H1 (cell line): ENCODE measurements at regions not wholly inside any gene's neighbourhood (a gene's known extent, or its start where the extent isn't known, plus 50 kb on each side); places are given as distances from the start of the nearest gene placed in this dataset.

ENCODE experiments used
- CTCF ChIA-PET: fragments of 300-600 bp; sonication (Branson Sonifier 250); formaldehyde crosslinking; loops from one replicate; lab custom pipeline; 2021; ENCODE audit not compliant: partially characterized antibody; lab: Charles Lee
- POLR2A ChIA-PET: fragments of 300-600 bp; sonication (Branson Sonifier 250); formaldehyde crosslinking; loops from one replicate; lab custom pipeline; 2021; ENCODE audit warnings: inconsistent platforms; ENCODE audit not compliant: partially characterized antibody; lab: Charles Lee
- DNase-seq, 2 experiments: peaks; one replicate each; pipeline versions ENCODE4 v3.0.0 to v3.0.0-alpha.2; 2010 to 2022; ENCODE audit warnings: low spot score in 2 of 2, low read depth in 1 of 2, mixed read lengths in 1 of 2
- FAIRE-seq: peaks from 2 replicates; lab custom pipeline; 2011; peaks lifted over from hg19 to GRCh38; lab: Jason Lieb, UNC
- H2AFZ ChIP-seq: 2 replicates; pipeline ENCODE4 v1.8.1; 2012; ENCODE audit warnings: low read length, inconsistent platforms
- H2AK5ac ChIP-seq: 2 replicates; pipeline ENCODE4 v1.6.1; 2013; ENCODE audit warnings: low read depth, low read length
- H2BK120ac ChIP-seq: replicated peaks from 2 replicates; pipeline ENCODE3; 2013; ENCODE audit warnings: low read depth, low read length, inconsistent platforms
- H2BK12ac ChIP-seq: 2 replicates; pipeline ENCODE4 v1.6.1; 2013; ENCODE audit warnings: low read depth, low read length
- H2BK15ac ChIP-seq: 2 replicates; pipeline ENCODE4 v1.6.1; 2013; ENCODE audit warnings: low read length
- H2BK20ac ChIP-seq: 2 replicates; pipeline ENCODE4 v1.6.1; 2013; ENCODE audit warnings: low read length
- H2BK5ac ChIP-seq: 2 replicates; pipeline ENCODE4 v1.6.1; 2013; ENCODE audit warnings: low read depth, low read length
- H3K14ac ChIP-seq: 2 replicates; pipeline ENCODE4 v1.6.1; 2013; ENCODE audit warnings: inconsistent platforms; ENCODE audit not compliant: insufficient read length
- H3K18ac ChIP-seq: 2 replicates; pipeline ENCODE4 v1.6.1; 2013; ENCODE audit warnings: low read length; ENCODE audit errors: extremely low read depth
- H3K23ac ChIP-seq: 2 replicates; pipeline ENCODE4 v1.6.1; 2013; ENCODE audit warnings: inconsistent platforms; ENCODE audit not compliant: insufficient read length
- H3K23me2 ChIP-seq: 2 replicates; pipeline ENCODE4 v1.6.1; 2013; ENCODE audit warnings: low read depth, low read length
- H3K27ac ChIP-seq: 2 replicates; pipeline ENCODE4 v1.6.1; 2011; ENCODE audit warnings: low read depth, low read length, inconsistent platforms
- H3K27me3 ChIP-seq, 4 experiments: replicated peaks in 1 of 4; 1 replicate in 1 of 4; 2 replicates in 3 of 4; pipeline versions ENCODE4 v1.6.1 to v1.8.1; 2011 to 2013; ENCODE audit warnings: low read length in 3 of 4, mild to moderate bottlenecking in 3 of 4, inconsistent platforms in 2 of 4, mixed read lengths in 2 of 4, moderate library complexity in 1 of 4; ENCODE audit not compliant: control insufficient read depth in 3 of 4, insufficient read depth in 3 of 4; ENCODE audit errors: extremely low read depth in 1 of 4
- H3K36me3 ChIP-seq, 4 experiments: 2 replicates each; pipeline versions ENCODE4 v1.6.1 to v1.8.1; 2011 to 2013; ENCODE audit warnings: mild to moderate bottlenecking in 4 of 4, low read length in 3 of 4, moderate library complexity in 2 of 4, control low read depth in 1 of 4, inconsistent platforms in 1 of 4; ENCODE audit not compliant: insufficient read depth in 4 of 4, control insufficient read depth in 2 of 4
- H3K4ac ChIP-seq: replicated peaks from 2 replicates; pipeline ENCODE3; 2013; ENCODE audit warnings: low read length, low read depth, mixed read lengths, inconsistent platforms; ENCODE audit not compliant: insufficient read length
- H3K4me1 ChIP-seq, 4 experiments: replicated peaks in 1 of 4; 1 replicate in 1 of 4; 2 replicates in 3 of 4; pipeline versions ENCODE4 v1.6.1 to v1.8.1; 2011 to 2013; ENCODE audit warnings: low read length in 3 of 4, inconsistent platforms in 2 of 4, mixed read lengths in 1 of 4; ENCODE audit not compliant: insufficient read depth in 4 of 4, control insufficient read depth in 3 of 4
- H3K4me2 ChIP-seq, 2 experiments: 2 replicates each; pipeline versions ENCODE4 v1.6.1 to v1.8.1; 2011 to 2013; ENCODE audit warnings: low read depth in 2 of 2, low read length in 2 of 2, control low read depth in 1 of 2, inconsistent platforms in 1 of 2, mild to moderate bottlenecking in 1 of 2; ENCODE audit not compliant: insufficient read depth in 1 of 2
- H3K4me3 ChIP-seq, 4 experiments: fragments of 200-600, 300-600 bp in 1 of 4; sonication (generic), shearing (Covaris generic), sonication (Bioruptor Twin) in 1 of 4; 2 replicates each; pipeline versions ENCODE4 v1.5.1 to v1.8.1; 2011 to 2016; ENCODE audit warnings: low read length in 4 of 4, low read depth in 3 of 4, control low read depth in 2 of 4, inconsistent platforms in 2 of 4, mild to moderate bottlenecking in 2 of 4, mixed read lengths in 1 of 4, moderate library complexity in 1 of 4; ENCODE audit not compliant: insufficient read depth in 2 of 4; ENCODE audit errors: extremely low read depth in 1 of 4
- H3K56ac ChIP-seq: replicated peaks from 2 replicates; pipeline ENCODE3; 2013; ENCODE audit warnings: low read depth, mild to moderate bottlenecking, mixed read lengths, low read length, inconsistent platforms; ENCODE audit not compliant: insufficient read length
- H3K79me1 ChIP-seq: 2 replicates; pipeline ENCODE4 v1.6.1; 2013; ENCODE audit warnings: low read depth, low read length, control low read depth
- H3K79me2 ChIP-seq, 2 experiments: 2 replicates each; pipeline versions ENCODE4 v1.6.1 to v1.8.1; 2012 to 2013; ENCODE audit warnings: low read length in 2 of 2, mild to moderate bottlenecking in 2 of 2, inconsistent platforms in 1 of 2; ENCODE audit not compliant: insufficient read depth in 2 of 2, control insufficient read depth in 1 of 2
- H3K9ac ChIP-seq, 4 experiments: replicated peaks in 1 of 4; 1 replicate in 1 of 4; 2 replicates in 3 of 4; pipeline versions ENCODE4 v1.6.1 to v1.8.1; 2011 to 2013; ENCODE audit warnings: low read depth in 3 of 4, low read length in 3 of 4, control low read depth in 2 of 4, mild to moderate bottlenecking in 2 of 4, moderate library complexity in 2 of 4, inconsistent platforms in 1 of 4; ENCODE audit errors: extremely low read depth in 1 of 4
- H3K9me3 ChIP-seq, 2 experiments: 2 replicates each; pipeline versions ENCODE4 v1.6.1 to v1.8.1; 2012 to 2013; ENCODE audit warnings: mild to moderate bottlenecking in 2 of 2, moderate library complexity in 2 of 2, control low read depth in 1 of 2, inconsistent platforms in 1 of 2, low read depth in 1 of 2, low read length in 1 of 2, mixed read lengths in 1 of 2; ENCODE audit not compliant: insufficient read depth in 2 of 2
- H4K20me1 ChIP-seq, 2 experiments: replicated peaks in 1 of 2; 2 replicates each; pipeline versions ENCODE3 to v1.8.1; 2011 to 2013; ENCODE audit warnings: inconsistent platforms in 2 of 2, low read length in 2 of 2, mild to moderate bottlenecking in 1 of 2; ENCODE audit not compliant: insufficient read depth in 2 of 2, control insufficient read depth in 1 of 2
- H4K5ac ChIP-seq: 2 replicates; pipeline ENCODE4 v1.6.1; 2013; ENCODE audit warnings: low read length, low read depth, mixed read lengths, inconsistent platforms; ENCODE audit not compliant: insufficient read length
- H4K8ac ChIP-seq: 2 replicates; pipeline ENCODE4 v1.8.0; 2013; ENCODE audit warnings: mild to moderate bottlenecking, moderate library complexity, low read length, inconsistent platforms; ENCODE audit not compliant: insufficient read depth; ENCODE audit errors: extremely low read depth
- H4K91ac ChIP-seq: replicated peaks from 2 replicates; pipeline ENCODE3; 2013; ENCODE audit warnings: low read length, mixed read lengths, inconsistent platforms; ENCODE audit not compliant: insufficient read length
- BCL11A ChIP-seq, 2 experiments: IDR thresholded peaks; one replicate each; pipeline ENCODE4 v1.6.1; 2011; ENCODE audit warnings: low read depth in 2 of 2, low read length in 2 of 2, mild to moderate bottlenecking in 2 of 2
- CEBPB ChIP-seq: IDR thresholded peaks from 2 replicates; pipeline ENCODE4 v1.6.1; 2012; ENCODE audit warnings: low read depth, low read length
- CHD1 ChIP-seq: IDR thresholded peaks from 2 replicates; pipeline ENCODE4 v1.6.1; 2012; ENCODE audit warnings: low read depth, low read length, improper control_type of control experiment
- E2F6 ChIP-seq: IDR thresholded peaks from 2 replicates; pipeline ENCODE4 v1.6.1; 2012; ENCODE audit warnings: inconsistent platforms
- EP300 ChIP-seq, 2 experiments: IDR thresholded peaks; 1 replicate in 1 of 2; 2 replicates in 1 of 2; pipeline ENCODE4 v1.6.1; 2011 to 2012; ENCODE audit warnings: low read depth in 2 of 2, low read length in 2 of 2, mild to moderate bottlenecking in 2 of 2, borderline replicate concordance in 1 of 2, inconsistent platforms in 1 of 2, moderate library complexity in 1 of 2
- GABPA ChIP-seq: IDR thresholded peaks from 2 replicates; pipeline ENCODE4 v1.6.1; 2011; ENCODE audit warnings: mild to moderate bottlenecking, low read length, moderate library complexity, borderline replicate concordance; ENCODE audit not compliant: insufficient read depth
- HDAC2 ChIP-seq, 2 experiments: fragments of 300-600 bp in 1 of 2; sonication (generic) in 1 of 2; IDR thresholded peaks; 2 replicates each; pipeline ENCODE4 v1.6.1; 2011 to 2012; ENCODE audit warnings: low read depth in 2 of 2, low read length in 2 of 2, mild to moderate bottlenecking in 2 of 2, moderate library complexity in 2 of 2, borderline replicate concordance in 1 of 2, inconsistent platforms in 1 of 2
- JUN ChIP-seq: IDR thresholded peaks from 2 replicates; pipeline ENCODE4 v1.6.1; 2011; ENCODE audit warnings: low read depth, mild to moderate bottlenecking, improper control_type of control experiment, low read length
- POLR2A ChIP-seq, 2 experiments: IDR thresholded peaks; 1 replicate in 1 of 2; 2 replicates in 1 of 2; pipeline ENCODE4 v1.6.1; 2011; ENCODE audit warnings: low read depth in 2 of 2, low read length in 2 of 2, mild to moderate bottlenecking in 2 of 2; ENCODE audit errors: control extremely low read depth in 1 of 2
- RFX5 ChIP-seq: IDR thresholded peaks from 2 replicates; pipeline ENCODE4 v1.6.1; 2011; ENCODE audit warnings: low read depth, low read length, improper control_type of control experiment, borderline replicate concordance
- SRF ChIP-seq: IDR thresholded peaks from 2 replicates; pipeline ENCODE4 v1.6.1; 2011; ENCODE audit warnings: mild to moderate bottlenecking, low read depth, low read length, moderate library complexity
- USF2 ChIP-seq: IDR thresholded peaks from 2 replicates; pipeline ENCODE4 v1.6.1; 2011; ENCODE audit warnings: low read length, improper control_type of control experiment
- WGBS, 2 experiments: shearing (Covaris generic) in 1 of 2; methylation state at CpG; one replicate each; pipeline versions ENCODE4 v1.1.6 to v1.1.7; 2013 to 2015; ENCODE audit warnings: low lambda C conversion rate in 2 of 2, mixed read lengths in 2 of 2, inconsistent platforms in 1 of 2, low coverage in 1 of 2, missing lambda C conversion rate in 1 of 2; ENCODE audit not compliant: insufficient replicate concordance in 2 of 2, insufficient coverage in 1 of 2, insufficient read length in 1 of 2; ENCODE audit errors: extremely low coverage in 1 of 2, missing lambda C conversion rate in 1 of 2; 5-methylcytosine and 5-hydroxymethylcytosine counted together

GRCh38 chr4:57605376-57605775, 495.2 kb upstream of the IGFBP7 start:
- H4K91ac ChIP-seq, result no peak overlapping the region
- H3K27me3 ChIP-seq, result no peaks in the 10 kb centered on the region
- H4K20me1 ChIP-seq, result no peaks in the 10 kb centered on the region
- no peak for DNase-seq
- H3K56ac ChIP-seq, result no peak overlapping the region
- no peak overlapping the region for H2BK20ac ChIP-seq
- H3K4ac ChIP-seq, result no peak overlapping the region
- TF ChIP-seq EP300 (IDR thresholded peaks at IDR 0.05; ENCODE audit: borderline replicate concordance in 1 of 2, low read depth in 2 of 2, low read length in 2 of 2) (no peak), SRF (no peak), CHD1 (no peak), HDAC2 (IDR thresholded peaks at IDR 0.05; ENCODE audit: borderline replicate concordance in 1 of 2, low read depth in 2 of 2, low read length in 2 of 2) (no peak), POLR2A (IDR thresholded peaks at IDR 0.05; ENCODE audit: control extremely low read depth in 1 of 2, low read depth in 2 of 2, low read length in 2 of 2) (no peak), BCL11A (IDR thresholded peaks at IDR 0.05; ENCODE audit: low read depth in 2 of 2, low read length in 2 of 2) (no peak), RFX5 (no peak), E2F6 (no peak), USF2 (no peak), JUN (no peak), CEBPB (no peak), GABPA (no peak)
- TF ChIP-seq, all 59 proteins: peak for 0
- ChIA-PET CTCF (interaction anchor here (1.7 kb wide), 1 partner anchor 13 kb away, joined by 3 read pairs; no protein-coding TSS in a partner anchor), POLR2A (no interaction called here)
- H3K4me3 ChIP-seq, result no peak overlapping the region
- no peaks in the 10 kb centered on the region for H3K36me3 ChIP-seq
- H2BK12ac ChIP-seq, result no peak overlapping the region
- H3K14ac ChIP-seq, result no peak overlapping the region
- H3K9ac ChIP-seq, result no peak overlapping the region
- no peak overlapping the region for H3K4me2 ChIP-seq
- no peak overlapping the region for H3K23ac ChIP-seq
- no peak overlapping the region for H3K18ac ChIP-seq
- no peaks in the 10 kb centered on the region for H3K9me3 ChIP-seq
- no peak overlapping the region for H4K5ac ChIP-seq
- H3K79me1 ChIP-seq, result no peaks in the 10 kb centered on the region
- no peaks in the 10 kb centered on the region for H3K4me1 ChIP-seq
- 94% methylated on average over 3 of the region's 3 CpGs; no CpG with 5 or more reads in 1 of the 2 experiments for WGBS, 2 experiments
- no peak overlapping the region for H2BK120ac ChIP-seq
- H2AK5ac ChIP-seq, result no peak overlapping the region
- no peak overlapping the region for H2BK15ac ChIP-seq
- no peak overlapping the region for H4K8ac ChIP-seq
- H2AFZ ChIP-seq, result no peak overlapping the region
- no peak overlapping the region for H3K27ac ChIP-seq
- no peaks in the 10 kb centered on the region for H3K23me2 ChIP-seq
- no peaks in the 10 kb centered on the region for H3K79me2 ChIP-seq
- FAIRE-seq, result no peak
- H2BK5ac ChIP-seq, result no peak overlapping the region
